CD4-positive, CD25-positive, alpha-beta regulatory T cell (primary cell): ENCODE measurements at regions not wholly inside any gene's neighbourhood (a gene's known extent, or its start where the extent isn't known, plus 50 kb on each side); places are given as distances from the start of the nearest gene placed in this dataset.
A peak's percentile ranks its signal among the peaks of the same experiment; 100 is the strongest.
"Not testable (repeated sequence)": the region's sequence is repeated elsewhere in the genome, so short reads cannot be mapped to it uniquely, and the experiment has no call there.

Experiments
- ATAC-seq, 2 donors: fragments of 150-1000 bp; cut with Tn5 transposase; one replicate each; pipeline ENCODE4 v1.10.0; 2021; ENCODE audit warnings: low read depth in 2 of 2, moderate number of reproducible peaks in 2 of 2, moderate library complexity in 1 of 2
- DNase-seq, 3 donors: peaks; one replicate each; pipeline versions ENCODE4 v3.0.0 to v3.0.0-alpha.2; 2012 to 2022; ENCODE audit warnings: mixed read lengths in 1 of 3
- H3K27ac ChIP-seq: one replicate; pipeline ENCODE4 v1.7.0; 2013; ENCODE audit warnings: mild to moderate bottlenecking, low read length; ENCODE audit not compliant: insufficient read depth, poor library complexity, severe bottlenecking
- H3K27me3 ChIP-seq: one replicate; pipeline ENCODE4 v1.7.0; 2013; ENCODE audit warnings: low read length; ENCODE audit not compliant: control insufficient read depth, insufficient read depth
- H3K36me3 ChIP-seq: one replicate; pipeline ENCODE4 v1.7.0; 2013; ENCODE audit warnings: mild to moderate bottlenecking, low read length, moderate library complexity; ENCODE audit not compliant: control insufficient read depth, insufficient read depth
- H3K4me1 ChIP-seq: 2 replicates; pipeline ENCODE4 v1.7.0; 2013; ENCODE audit warnings: mild to moderate bottlenecking, low read length; ENCODE audit not compliant: insufficient read depth, control insufficient read depth, poor library complexity, severe bottlenecking
- H3K4me3 ChIP-seq: one replicate; pipeline ENCODE4 v1.7.0; 2013; ENCODE audit warnings: low read depth, mild to moderate bottlenecking, low read length, moderate library complexity
- H3K9me3 ChIP-seq, 2 experiments: 1 replicate in 1 of 2; 2 replicates in 1 of 2; pipeline ENCODE4 v1.7.0; 2013; ENCODE audit warnings: low read length in 2 of 2, mild to moderate bottlenecking in 1 of 2, moderate library complexity in 1 of 2; ENCODE audit not compliant: control insufficient read depth in 2 of 2
- H3K27ac Mint-ChIP-seq, 3 donors: one replicate each; pipeline ENCODE4 v1.8.0; 2020 to 2022; ENCODE audit warnings: mild to moderate bottlenecking in 3 of 3, mixed read lengths in 3 of 3, moderate library complexity in 2 of 3
- H3K27me3 Mint-ChIP-seq: one replicate; pipeline ENCODE4 v1.8.0; 2022; ENCODE audit warnings: mild to moderate bottlenecking, mixed read lengths
- H3K36me3 Mint-ChIP-seq: one replicate; pipeline ENCODE4 v1.8.0; 2020; ENCODE audit warnings: mixed read lengths
- H3K4me1 Mint-ChIP-seq, 4 donors: one replicate each; pipeline ENCODE4 v1.8.0; 2020 to 2022; ENCODE audit warnings: mixed read lengths in 4 of 4, mild to moderate bottlenecking in 1 of 4
- H3K4me3 Mint-ChIP-seq, 4 donors: one replicate each; pipeline ENCODE4 v1.8.0; 2020 to 2022; ENCODE audit warnings: mild to moderate bottlenecking in 4 of 4, mixed read lengths in 4 of 4, moderate library complexity in 3 of 4
- H3K9me3 Mint-ChIP-seq, 7 donors: one replicate each; pipeline ENCODE4 v1.8.0; 2020 to 2022; ENCODE audit warnings: mixed read lengths in 7 of 7, mild to moderate bottlenecking in 3 of 7, moderate library complexity in 2 of 7

DNA sequence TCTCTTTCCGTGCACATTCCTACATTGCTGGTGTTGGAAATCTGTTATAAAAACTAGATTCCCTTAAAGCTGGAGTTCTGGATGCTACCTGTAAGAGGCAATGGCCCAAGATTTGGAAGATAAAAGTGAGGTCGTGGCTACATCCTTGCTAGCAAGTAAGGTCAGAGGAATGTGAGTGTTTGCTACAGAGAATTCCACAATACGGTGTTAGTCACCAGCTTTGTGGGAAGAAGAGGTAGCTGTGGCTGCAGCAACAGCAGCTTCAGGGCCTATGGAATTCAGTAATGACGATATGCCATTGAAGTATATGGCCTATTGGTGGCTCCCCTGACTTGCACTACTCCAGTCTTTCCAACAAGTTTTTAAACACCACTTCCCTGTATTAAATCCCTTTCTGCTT lies 227.7 kb upstream of the TMEM260 start:
- Histone ChIP-seq H3K9me3 (peaks cover 0 to 5% of the 10 kb centered on the region in 2 experiments), H3K27me3 (no peaks in the 10 kb centered on the region), H3K4me1 (no peaks in the 10 kb centered on the region), H3K4me3 (no peak overlapping the region), H3K27ac (no peak overlapping the region), H3K36me3 (no peaks in the 10 kb centered on the region)
- H3K9me3 Mint-ChIP-seq = peaks cover 0 to 4% (median 0%) of the 10 kb centered on the region in 7 donors
- H3K4me1 Mint-ChIP-seq = peaks cover 0 to 5% (median 0%) of the 10 kb centered on the region in 4 donors
- DNase-seq = no peak
- H3K27ac Mint-ChIP-seq = no peak overlapping the region
- H3K27me3 Mint-ChIP-seq = peaks cover 4% of the 10 kb centered on the region
- peaks cover 9% of the 10 kb centered on the region for H3K36me3 Mint-ChIP-seq
- ATAC-seq = no peak
- H3K4me3 Mint-ChIP-seq = no peak overlapping the region

DNA sequence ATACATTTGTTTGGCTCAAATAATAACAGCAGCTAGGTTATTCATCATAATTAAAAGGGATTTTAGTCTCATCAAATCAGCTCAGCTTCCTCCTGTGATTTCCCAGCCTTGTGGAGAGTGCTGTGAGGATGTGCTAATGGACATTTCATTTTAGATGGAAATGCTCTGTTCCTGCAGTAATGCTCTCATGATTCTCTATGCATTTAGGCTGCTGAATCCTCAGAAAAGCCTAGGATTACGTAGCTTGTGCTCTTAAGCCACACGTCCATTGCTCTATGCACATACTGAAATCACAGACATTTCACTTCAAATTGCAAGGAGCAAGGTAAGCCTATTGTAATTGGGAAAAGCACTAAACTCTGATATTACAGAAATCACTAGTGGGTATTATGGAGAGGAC lies 226.6 kb upstream of the TMEM260 start:
- Mint-ChIP-seq H3K36me3 (peaks cover 9% of the 10 kb centered on the region), H3K27me3 (peaks cover 4% of the 10 kb centered on the region), H3K4me1 (no peaks in the 10 kb centered on the region), H3K4me3 (no peak overlapping the region), H3K27ac (no peak overlapping the region), H3K9me3 (peaks cover 0 to 4% (median 0%) of the 10 kb centered on the region in 7 donors)
- Histone ChIP-seq H3K4me3 (no peak overlapping the region), H3K27me3 (no peaks in the 10 kb centered on the region), H3K27ac (no peak overlapping the region), H3K36me3 (no peaks in the 10 kb centered on the region), H3K4me1 (no peaks in the 10 kb centered on the region), H3K9me3 (peaks cover 0 to 5% of the 10 kb centered on the region in 2 experiments)
- DNase-seq (no peak), ATAC-seq (no peak)

DNA sequence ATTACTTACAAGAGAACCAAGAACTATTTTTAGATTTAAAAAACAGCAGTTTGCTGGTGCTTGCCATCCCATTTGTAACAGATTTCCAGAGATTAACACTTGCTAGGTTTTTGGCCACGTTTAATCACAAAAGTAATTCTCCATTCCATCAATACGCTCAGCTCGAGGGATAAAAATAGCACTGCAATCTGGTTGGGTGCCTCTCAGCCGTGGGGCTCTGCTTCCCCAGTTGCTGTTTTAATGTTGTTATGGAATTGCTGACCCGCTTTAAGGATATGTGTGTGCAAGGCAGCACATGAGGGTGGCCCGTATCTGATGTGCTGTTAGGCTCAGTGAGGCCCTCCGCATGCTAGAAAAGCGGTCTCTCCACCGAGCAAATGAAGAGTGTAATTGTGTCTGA lies 222.2 kb upstream of the TMEM260 start:
- peaks cover 0 to 6% (median 0%) of the 10 kb centered on the region in 7 donors for H3K9me3 Mint-ChIP-seq
- H3K27me3 Mint-ChIP-seq = no peaks in the 10 kb centered on the region
- Histone ChIP-seq H3K4me1 (no peaks in the 10 kb centered on the region), H3K27ac (no peak overlapping the region), H3K27me3 (no peaks in the 10 kb centered on the region), H3K36me3 (no peaks in the 10 kb centered on the region), H3K4me3 (no peak overlapping the region), H3K9me3 (no peaks in the 10 kb centered on the region)
- no peak for DNase-seq
- no peak overlapping the region for H3K4me3 Mint-ChIP-seq
- no peak overlapping the region for H3K27ac Mint-ChIP-seq
- peaks cover 4% of the 10 kb centered on the region for H3K36me3 Mint-ChIP-seq
- H3K4me1 Mint-ChIP-seq = no peaks in the 10 kb centered on the region
- no peak for ATAC-seq

DNA sequence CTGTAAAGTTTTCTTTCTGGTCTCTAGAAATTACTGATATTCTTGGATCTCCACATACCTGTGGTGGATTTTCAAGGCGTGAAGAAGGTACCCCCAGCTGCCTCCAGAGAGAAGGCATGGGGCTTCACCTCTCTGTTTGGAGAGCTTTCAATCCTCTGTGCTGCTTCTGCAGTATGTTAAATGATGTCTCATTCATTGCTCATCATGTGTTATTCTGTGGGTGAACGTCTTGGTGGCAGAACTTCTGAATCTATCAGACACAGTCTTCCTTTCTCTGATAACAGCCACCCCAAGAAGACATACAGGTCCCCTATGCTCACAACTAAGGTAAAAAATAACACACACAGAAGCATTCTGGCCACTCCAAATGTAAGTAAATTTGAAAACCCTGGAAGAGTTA lies 221.3 kb upstream of the TMEM260 start:
- H3K9me3 ChIP-seq = no peaks in the 10 kb centered on the region
- no peaks in the 10 kb centered on the region for H3K4me1 Mint-ChIP-seq
- H3K27ac Mint-ChIP-seq = no peak overlapping the region
- H3K4me3 Mint-ChIP-seq = no peak overlapping the region
- no peaks in the 10 kb centered on the region for H3K27me3 Mint-ChIP-seq
- no peak overlapping the region for H3K4me3 ChIP-seq
- no peak overlapping the region for H3K27ac ChIP-seq
- no peaks in the 10 kb centered on the region for H3K36me3 ChIP-seq
- peaks cover 4% of the 10 kb centered on the region for H3K36me3 Mint-ChIP-seq
- no peak for DNase-seq
- ATAC-seq = no peak
- H3K27me3 ChIP-seq = no peaks in the 10 kb centered on the region
- no peaks in the 10 kb centered on the region for H3K4me1 ChIP-seq
- H3K9me3 Mint-ChIP-seq = peaks cover 0 to 7% (median 0%) of the 10 kb centered on the region in 7 donors

- Histone ChIP-seq H3K4me3 (no peak overlapping the region), H3K4me1 (no peaks in the 10 kb centered on the region), H3K27me3 (no peaks in the 10 kb centered on the region), H3K9me3 (no peaks in the 10 kb centered on the region), H3K27ac (no peak overlapping the region), H3K36me3 (no peaks in the 10 kb centered on the region)
- DNase-seq (peak in 1 of 3 donors; percentile 17), ATAC-seq (no peak)
- Mint-ChIP-seq H3K27ac (no peak overlapping the region), H3K27me3 (no peaks in the 10 kb centered on the region), H3K36me3 (peaks cover 4% of the 10 kb centered on the region), H3K9me3 (peaks cover 0 to 7% (median 0%) of the 10 kb centered on the region in 7 donors), H3K4me3 (no peak overlapping the region), H3K4me1 (no peaks in the 10 kb centered on the region)
Measured at GRCh38 chr14:56358851-56359614, 220.6 kb upstream of the TMEM260 start.

GRCh38 chr14:56365663-56366062 lies 213.9 kb upstream of the TMEM260 start:
- not testable (repeated sequence) for H3K36me3 ChIP-seq, H3K4me3 Mint-ChIP-seq, H3K9me3 Mint-ChIP-seq, DNase-seq, H3K4me1 Mint-ChIP-seq, H3K27ac ChIP-seq, H3K9me3 ChIP-seq, ATAC-seq, H3K27me3 ChIP-seq, H3K4me3 ChIP-seq, H3K4me1 ChIP-seq, H3K27ac Mint-ChIP-seq, H3K27me3 Mint-ChIP-seq, H3K36me3 Mint-ChIP-seq

DNA sequence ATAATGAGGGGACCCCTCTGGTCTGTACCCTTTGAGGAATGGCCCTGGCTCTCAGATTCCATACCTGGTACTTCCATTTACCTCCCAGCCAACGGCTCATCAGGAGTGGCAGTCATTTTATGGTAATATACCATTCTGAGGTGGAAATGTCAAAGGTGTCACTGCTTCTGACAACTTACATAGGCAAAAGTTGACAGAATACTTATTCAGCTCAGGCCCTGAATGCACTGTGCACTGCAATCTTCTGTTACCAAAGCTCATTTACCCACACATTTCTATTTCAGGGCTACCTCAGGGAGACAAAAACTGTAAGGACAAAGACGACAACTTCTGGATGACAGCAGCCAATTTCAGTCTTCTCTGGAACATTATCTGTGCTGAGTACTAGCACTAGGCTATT lies 212.2 kb upstream of the TMEM260 start:
- DNase-seq = no peak
- no peak overlapping the region for H3K27ac Mint-ChIP-seq
- Histone ChIP-seq H3K27me3 (no peaks in the 10 kb centered on the region), H3K4me1 (no peaks in the 10 kb centered on the region), H3K27ac (no peak overlapping the region), H3K4me3 (no peak overlapping the region), H3K9me3 (peaks cover 5 to 6% of the 10 kb centered on the region in 2 experiments), H3K36me3 (no peaks in the 10 kb centered on the region)
- ATAC-seq = no peak
- no peak overlapping the region for H3K4me3 Mint-ChIP-seq
- H3K27me3 Mint-ChIP-seq = no peaks in the 10 kb centered on the region
- H3K36me3 Mint-ChIP-seq = no peaks in the 10 kb centered on the region
- peaks cover 0 to 18% (median 9%) of the 10 kb centered on the region in 7 donors for H3K9me3 Mint-ChIP-seq
- H3K4me1 Mint-ChIP-seq = no peaks in the 10 kb centered on the region

DNA sequence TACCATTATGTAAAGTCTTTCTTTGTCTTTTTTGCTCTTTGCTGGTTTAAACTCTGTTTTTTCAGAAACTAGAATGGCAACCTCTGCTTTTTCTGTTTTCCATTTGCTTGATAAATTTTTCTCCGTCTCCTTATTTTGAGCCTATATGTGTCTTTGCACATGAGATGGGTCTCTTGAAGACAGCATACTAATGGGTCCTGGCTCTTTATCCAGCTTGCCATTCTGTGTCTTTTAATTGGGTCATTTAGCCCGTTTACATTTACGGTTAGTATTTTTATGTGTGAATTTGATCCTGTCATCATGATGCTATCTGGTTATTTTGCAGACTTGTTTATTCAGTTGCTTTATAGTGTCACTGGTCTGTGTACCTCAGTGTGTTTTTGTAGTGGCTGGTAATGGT lies 207.9 kb upstream of the TMEM260 start:
- Mint-ChIP-seq H3K27me3 (peaks cover 5% of the 10 kb centered on the region), H3K9me3 (peaks cover 0 to 25% (median 11%) of the 10 kb centered on the region in 7 donors), H3K4me1 (no peaks in the 10 kb centered on the region), H3K4me3 (no peak overlapping the region), H3K36me3 (no peaks in the 10 kb centered on the region), H3K27ac (no peak overlapping the region)
- peaks cover 5 to 6% of the 10 kb centered on the region in 2 experiments for H3K9me3 ChIP-seq
- no peak overlapping the region for H3K4me3 ChIP-seq
- ATAC-seq (no peak), DNase-seq (no peak)
- no peaks in the 10 kb centered on the region for H3K4me1 ChIP-seq
- H3K27me3 ChIP-seq = no peaks in the 10 kb centered on the region
- no peak overlapping the region for H3K27ac ChIP-seq
- H3K36me3 ChIP-seq = no peaks in the 10 kb centered on the region
